HEK293 (cell line): ENCODE measurements at regions not wholly inside any gene's neighbourhood (a gene's known extent, or its start where the extent isn't known, plus 50 kb on each side); places are given as distances from the start of the nearest gene placed in this dataset.

Experiments
- CTCF ChIA-PET: fragments of 350-600 bp; formaldehyde crosslinking; extraction: SDS; loops from one replicate; lab custom pipeline; 2021; ENCODE audit warnings: antibody characterized with exemption; lab: Yijun Ruan, JAX
- POLR2A ChIA-PET: fragments of 300-600 bp; formaldehyde crosslinking; extraction: SDS; loops from one replicate; lab custom pipeline; 2020; ENCODE audit warnings: antibody characterized with exemption, inconsistent platforms; lab: Yijun Ruan, JAX
- H3K27ac ChIP-seq: fragments of 200-500 bp; sonication (Bioruptor generic); 2 replicates; pipeline ENCODE4 v1.5.1; 2014; ENCODE audit warnings: low read depth, low read length, control low read depth, inconsistent platforms; ENCODE audit errors: extremely low read depth
- H3K36me3 ChIP-seq, 2 experiments: fragments of 200-500 bp in 1 of 2; sonication (Bioruptor generic) in 1 of 2; 1 replicate in 1 of 2; 2 replicates in 1 of 2; pipeline ENCODE4 v1.5.1; 2014 to 2017; ENCODE audit warnings: inconsistent platforms in 2 of 2, low read length in 2 of 2; ENCODE audit not compliant: control insufficient read depth in 2 of 2, insufficient read depth in 1 of 2
- H3K4me1 ChIP-seq: fragments of 200-500 bp; sonication (Bioruptor generic); 2 replicates; pipeline ENCODE4 v1.5.1; 2014; ENCODE audit warnings: mild to moderate bottlenecking, low read length, inconsistent platforms; ENCODE audit not compliant: control insufficient read depth, insufficient read depth
- H3K4me3 ChIP-seq: 2 replicates; pipeline ENCODE4 v1.5.1; 2011; ENCODE audit warnings: low read depth, mild to moderate bottlenecking, control low read depth, low read length, moderate library complexity
- H3K9me3 ChIP-seq: fragments of 200-500 bp; sonication (Bioruptor generic); 2 replicates; pipeline ENCODE4 v1.5.1; 2014; ENCODE audit warnings: low read depth, low read length, inconsistent platforms; ENCODE audit not compliant: control insufficient read depth, insufficient read depth
- BCL11A ChIP-seq: fragments of 450-650 bp; formaldehyde crosslinking; IDR thresholded peaks from 2 replicates; pipeline ENCODE4 v1.5.1; 2016; ENCODE audit warnings: low read depth, missing biosample characterization, missing genetic modification characterization
- FEZF1 ChIP-seq: fragments of 450-650 bp; formaldehyde crosslinking; IDR thresholded peaks from 2 replicates; pipeline ENCODE4 v1.5.1; 2016; ENCODE audit warnings: missing biosample characterization, missing genetic modification characterization
- GLIS2 ChIP-seq: fragments of 450-650 bp; formaldehyde crosslinking; IDR thresholded peaks from 2 replicates; pipeline ENCODE4 v1.5.1; 2016; ENCODE audit warnings: missing biosample characterization, missing genetic modification characterization
- KLF7 ChIP-seq: fragments of 450-650 bp; formaldehyde crosslinking; IDR thresholded peaks from 2 replicates; pipeline ENCODE4 v1.5.1; 2016; ENCODE audit warnings: missing biosample characterization, missing genetic modification characterization, borderline replicate concordance
- RBAK ChIP-seq: fragments of 450-650 bp; formaldehyde crosslinking; IDR thresholded peaks from 2 replicates; pipeline ENCODE4 v1.5.1; 2016; ENCODE audit warnings: missing biosample characterization, missing genetic modification characterization
- ZNF654 ChIP-seq: fragments of 450-650 bp; formaldehyde crosslinking; IDR thresholded peaks from 2 replicates; pipeline ENCODE4 v1.5.1; 2016; ENCODE audit warnings: low read depth, missing biosample characterization, missing genetic modification characterization
- ZNF670 ChIP-seq: fragments of 450-650 bp; formaldehyde crosslinking; IDR thresholded peaks from 2 replicates; pipeline ENCODE4 v1.5.1; 2016; ENCODE audit warnings: missing biosample characterization, missing genetic modification characterization, low read depth
- ZNF701 ChIP-seq: fragments of 450-650 bp; formaldehyde crosslinking; IDR thresholded peaks from 2 replicates; pipeline ENCODE4 v1.5.1; 2016; ENCODE audit warnings: missing biosample characterization, missing genetic modification characterization
- ZNF768 ChIP-seq: fragments of 450-650 bp; formaldehyde crosslinking; IDR thresholded peaks from 2 replicates; pipeline ENCODE4 v1.5.1; 2018; ENCODE audit warnings: missing biosample characterization, mild to moderate bottlenecking, missing genetic modification characterization
- ZNF791 ChIP-seq: fragments of 450-650 bp; formaldehyde crosslinking; IDR thresholded peaks from 2 replicates; pipeline ENCODE4 v1.5.1; 2016; ENCODE audit warnings: missing biosample characterization, missing genetic modification characterization
- ZSCAN23 ChIP-seq: fragments of 450-650 bp; formaldehyde crosslinking; IDR thresholded peaks from 2 replicates; pipeline ENCODE4 v1.5.1; 2016; ENCODE audit warnings: missing biosample characterization, missing genetic modification characterization
- TF ChIP-seq, protein P1 (sequence below): fragments of 450-650 bp; formaldehyde crosslinking; IDR thresholded peaks from 2 replicates; pipeline ENCODE4 v1.5.1; 2016; ENCODE audit warnings: missing biosample characterization, missing genetic modification characterization
- TF ChIP-seq, protein P2 (sequence below): fragments of 450-650 bp; formaldehyde crosslinking; IDR thresholded peaks from 2 replicates; pipeline ENCODE4 v1.5.1; 2016; ENCODE audit warnings: missing biosample characterization, missing genetic modification characterization
- TF ChIP-seq, protein P3 (sequence below): fragments of 450-650 bp; formaldehyde crosslinking; IDR thresholded peaks from 2 replicates; pipeline ENCODE4 v1.5.1; 2016; ENCODE audit warnings: missing biosample characterization, missing genetic modification characterization, borderline replicate concordance
- TF ChIP-seq, protein P4 (sequence below): fragments of 450-650 bp; formaldehyde crosslinking; conservative IDR thresholded peaks from 2 replicates; pipeline ENCODE4 v1.5.1; 2016; ENCODE audit warnings: low read depth, missing biosample characterization, missing genetic modification characterization
- TF ChIP-seq, protein P5 (sequence below): fragments of 450-650 bp; formaldehyde crosslinking; IDR thresholded peaks from 2 replicates; pipeline ENCODE4 v1.5.1; 2016; ENCODE audit warnings: missing biosample characterization, missing genetic modification characterization
- TF ChIP-seq, protein P6 (sequence below): fragments of 450-650 bp; formaldehyde crosslinking; IDR thresholded peaks from 2 replicates; pipeline ENCODE4 v1.5.1; 2016; ENCODE audit warnings: missing biosample characterization, missing genetic modification characterization

DNA sequence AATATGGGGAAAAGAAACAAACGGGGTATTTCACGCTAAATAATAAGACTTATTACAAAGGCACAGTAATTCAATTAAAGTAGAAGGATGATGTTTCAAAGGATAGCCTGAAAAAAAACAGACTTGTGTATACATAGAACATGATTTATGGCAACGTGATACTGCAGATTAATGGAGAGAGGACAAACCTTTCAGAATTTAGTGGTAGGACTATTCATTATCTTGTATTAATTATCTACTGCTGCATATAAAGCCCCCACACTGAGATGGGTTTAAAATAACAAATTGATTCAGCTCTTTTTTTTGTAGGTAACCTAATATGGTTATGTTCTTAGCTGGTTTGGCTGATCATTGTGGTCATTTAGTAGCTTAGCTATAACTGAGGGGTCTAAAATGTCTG lies 1269.0 kb downstream of the FSTL5 start (continued):
- TF ChIP-seq, protein P1, sequence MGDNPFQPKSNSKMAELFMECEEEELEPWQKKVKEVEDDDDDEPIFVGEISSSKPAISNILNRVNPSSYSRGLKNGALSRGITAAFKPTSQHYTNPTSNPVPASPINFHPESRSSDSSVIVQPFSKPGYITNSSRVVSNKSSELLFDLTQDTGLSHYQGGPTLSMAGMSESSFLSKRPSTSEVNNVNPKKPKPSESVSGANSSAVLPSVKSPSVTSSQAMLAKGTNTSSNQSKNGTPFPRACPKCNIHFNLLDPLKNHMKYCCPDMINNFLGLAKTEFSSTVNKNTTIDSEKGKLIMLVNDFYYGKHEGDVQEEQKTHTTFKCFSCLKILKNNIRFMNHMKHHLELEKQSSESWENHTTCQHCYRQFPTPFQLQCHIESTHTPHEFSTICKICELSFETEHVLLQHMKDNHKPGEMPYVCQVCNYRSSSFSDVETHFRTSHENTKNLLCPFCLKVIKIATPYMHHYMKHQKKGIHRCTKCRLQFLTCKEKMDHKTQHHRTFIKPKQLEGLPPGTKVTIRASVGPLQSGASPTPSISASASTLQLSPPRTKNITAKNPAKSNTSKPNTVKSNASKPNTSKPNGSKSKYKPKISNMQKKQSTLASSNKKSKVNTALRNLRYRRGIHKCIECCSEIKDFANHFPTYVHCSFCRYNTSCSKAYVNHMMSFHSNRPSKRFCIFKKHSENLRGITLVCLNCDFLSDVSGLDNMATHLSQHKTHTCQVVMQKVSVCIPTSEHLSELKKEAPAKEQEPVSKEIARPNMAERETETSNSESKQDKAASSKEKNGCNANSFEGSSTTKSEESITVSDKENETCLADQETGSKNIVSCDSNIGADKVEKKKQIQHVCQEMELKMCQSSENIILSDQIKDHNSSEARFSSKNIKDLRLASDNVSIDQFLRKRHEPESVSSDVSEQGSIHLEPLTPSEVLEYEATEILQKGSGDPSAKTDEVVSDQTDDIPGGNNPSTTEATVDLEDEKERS: no peak
- TF ChIP-seq, protein P2, sequence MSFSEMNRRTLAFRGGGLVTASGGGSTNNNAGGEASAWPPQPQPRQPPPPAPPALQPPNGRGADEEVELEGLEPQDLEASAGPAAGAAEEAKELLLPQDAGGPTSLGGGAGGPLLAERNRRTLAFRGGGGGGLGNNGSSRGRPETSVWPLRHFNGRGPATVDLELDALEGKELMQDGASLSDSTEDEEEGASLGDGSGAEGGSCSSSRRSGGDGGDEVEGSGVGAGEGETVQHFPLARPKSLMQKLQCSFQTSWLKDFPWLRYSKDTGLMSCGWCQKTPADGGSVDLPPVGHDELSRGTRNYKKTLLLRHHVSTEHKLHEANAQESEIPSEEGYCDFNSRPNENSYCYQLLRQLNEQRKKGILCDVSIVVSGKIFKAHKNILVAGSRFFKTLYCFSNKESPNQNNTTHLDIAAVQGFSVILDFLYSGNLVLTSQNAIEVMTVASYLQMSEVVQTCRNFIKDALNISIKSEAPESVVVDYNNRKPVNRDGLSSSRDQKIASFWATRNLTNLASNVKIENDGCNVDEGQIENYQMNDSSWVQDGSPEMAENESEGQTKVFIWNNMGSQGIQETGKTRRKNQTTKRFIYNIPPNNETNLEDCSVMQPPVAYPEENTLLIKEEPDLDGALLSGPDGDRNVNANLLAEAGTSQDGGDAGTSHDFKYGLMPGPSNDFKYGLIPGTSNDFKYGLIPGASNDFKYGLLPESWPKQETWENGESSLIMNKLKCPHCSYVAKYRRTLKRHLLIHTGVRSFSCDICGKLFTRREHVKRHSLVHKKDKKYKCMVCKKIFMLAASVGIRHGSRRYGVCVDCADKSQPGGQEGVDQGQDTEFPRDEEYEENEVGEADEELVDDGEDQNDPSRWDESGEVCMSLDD (tag by site-specific recombination): no peak
- TF ChIP-seq ZNF670 (no peak), ZNF791 (tag by site-specific recombination) (no peak), ZNF701 (no peak), RBAK (no peak)
- TF ChIP-seq, protein P3, sequence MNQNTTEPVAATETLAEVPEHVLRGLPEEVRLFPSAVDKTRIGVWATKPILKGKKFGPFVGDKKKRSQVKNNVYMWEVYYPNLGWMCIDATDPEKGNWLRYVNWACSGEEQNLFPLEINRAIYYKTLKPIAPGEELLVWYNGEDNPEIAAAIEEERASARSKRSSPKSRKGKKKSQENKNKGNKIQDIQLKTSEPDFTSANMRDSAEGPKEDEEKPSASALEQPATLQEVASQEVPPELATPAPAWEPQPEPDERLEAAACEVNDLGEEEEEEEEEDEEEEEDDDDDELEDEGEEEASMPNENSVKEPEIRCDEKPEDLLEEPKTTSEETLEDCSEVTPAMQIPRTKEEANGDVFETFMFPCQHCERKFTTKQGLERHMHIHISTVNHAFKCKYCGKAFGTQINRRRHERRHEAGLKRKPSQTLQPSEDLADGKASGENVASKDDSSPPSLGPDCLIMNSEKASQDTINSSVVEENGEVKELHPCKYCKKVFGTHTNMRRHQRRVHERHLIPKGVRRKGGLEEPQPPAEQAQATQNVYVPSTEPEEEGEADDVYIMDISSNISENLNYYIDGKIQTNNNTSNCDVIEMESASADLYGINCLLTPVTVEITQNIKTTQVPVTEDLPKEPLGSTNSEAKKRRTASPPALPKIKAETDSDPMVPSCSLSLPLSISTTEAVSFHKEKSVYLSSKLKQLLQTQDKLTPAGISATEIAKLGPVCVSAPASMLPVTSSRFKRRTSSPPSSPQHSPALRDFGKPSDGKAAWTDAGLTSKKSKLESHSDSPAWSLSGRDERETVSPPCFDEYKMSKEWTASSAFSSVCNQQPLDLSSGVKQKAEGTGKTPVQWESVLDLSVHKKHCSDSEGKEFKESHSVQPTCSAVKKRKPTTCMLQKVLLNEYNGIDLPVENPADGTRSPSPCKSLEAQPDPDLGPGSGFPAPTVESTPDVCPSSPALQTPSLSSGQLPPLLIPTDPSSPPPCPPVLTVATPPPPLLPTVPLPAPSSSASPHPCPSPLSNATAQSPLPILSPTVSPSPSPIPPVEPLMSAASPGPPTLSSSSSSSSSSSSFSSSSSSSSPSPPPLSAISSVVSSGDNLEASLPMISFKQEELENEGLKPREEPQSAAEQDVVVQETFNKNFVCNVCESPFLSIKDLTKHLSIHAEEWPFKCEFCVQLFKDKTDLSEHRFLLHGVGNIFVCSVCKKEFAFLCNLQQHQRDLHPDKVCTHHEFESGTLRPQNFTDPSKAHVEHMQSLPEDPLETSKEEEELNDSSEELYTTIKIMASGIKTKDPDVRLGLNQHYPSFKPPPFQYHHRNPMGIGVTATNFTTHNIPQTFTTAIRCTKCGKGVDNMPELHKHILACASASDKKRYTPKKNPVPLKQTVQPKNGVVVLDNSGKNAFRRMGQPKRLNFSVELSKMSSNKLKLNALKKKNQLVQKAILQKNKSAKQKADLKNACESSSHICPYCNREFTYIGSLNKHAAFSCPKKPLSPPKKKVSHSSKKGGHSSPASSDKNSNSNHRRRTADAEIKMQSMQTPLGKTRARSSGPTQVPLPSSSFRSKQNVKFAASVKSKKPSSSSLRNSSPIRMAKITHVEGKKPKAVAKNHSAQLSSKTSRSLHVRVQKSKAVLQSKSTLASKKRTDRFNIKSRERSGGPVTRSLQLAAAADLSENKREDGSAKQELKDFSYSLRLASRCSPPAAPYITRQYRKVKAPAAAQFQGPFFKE (tag by site-specific recombination): no peak
- TF ChIP-seq, protein P4, sequence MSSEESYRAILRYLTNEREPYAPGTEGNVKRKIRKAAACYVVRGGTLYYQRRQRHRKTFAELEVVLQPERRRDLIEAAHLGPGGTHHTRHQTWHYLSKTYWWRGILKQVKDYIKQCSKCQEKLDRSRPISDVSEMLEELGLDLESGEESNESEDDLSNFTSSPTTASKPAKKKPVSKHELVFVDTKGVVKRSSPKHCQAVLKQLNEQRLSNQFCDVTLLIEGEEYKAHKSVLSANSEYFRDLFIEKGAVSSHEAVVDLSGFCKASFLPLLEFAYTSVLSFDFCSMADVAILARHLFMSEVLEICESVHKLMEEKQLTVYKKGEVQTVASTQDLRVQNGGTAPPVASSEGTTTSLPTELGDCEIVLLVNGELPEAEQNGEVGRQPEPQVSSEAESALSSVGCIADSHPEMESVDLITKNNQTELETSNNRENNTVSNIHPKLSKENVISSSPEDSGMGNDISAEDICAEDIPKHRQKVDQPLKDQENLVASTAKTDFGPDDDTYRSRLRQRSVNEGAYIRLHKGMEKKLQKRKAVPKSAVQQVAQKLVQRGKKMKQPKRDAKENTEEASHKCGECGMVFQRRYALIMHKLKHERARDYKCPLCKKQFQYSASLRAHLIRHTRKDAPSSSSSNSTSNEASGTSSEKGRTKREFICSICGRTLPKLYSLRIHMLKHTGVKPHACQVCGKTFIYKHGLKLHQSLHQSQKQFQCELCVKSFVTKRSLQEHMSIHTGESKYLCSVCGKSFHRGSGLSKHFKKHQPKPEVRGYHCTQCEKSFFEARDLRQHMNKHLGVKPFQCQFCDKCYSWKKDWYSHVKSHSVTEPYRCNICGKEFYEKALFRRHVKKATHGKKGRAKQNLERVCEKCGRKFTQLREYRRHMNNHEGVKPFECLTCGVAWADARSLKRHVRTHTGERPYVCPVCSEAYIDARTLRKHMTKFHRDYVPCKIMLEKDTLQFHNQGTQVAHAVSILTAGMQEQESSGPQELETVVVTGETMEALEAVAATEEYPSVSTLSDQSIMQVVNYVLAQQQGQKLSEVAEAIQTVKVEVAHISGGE: no peak

DNA sequence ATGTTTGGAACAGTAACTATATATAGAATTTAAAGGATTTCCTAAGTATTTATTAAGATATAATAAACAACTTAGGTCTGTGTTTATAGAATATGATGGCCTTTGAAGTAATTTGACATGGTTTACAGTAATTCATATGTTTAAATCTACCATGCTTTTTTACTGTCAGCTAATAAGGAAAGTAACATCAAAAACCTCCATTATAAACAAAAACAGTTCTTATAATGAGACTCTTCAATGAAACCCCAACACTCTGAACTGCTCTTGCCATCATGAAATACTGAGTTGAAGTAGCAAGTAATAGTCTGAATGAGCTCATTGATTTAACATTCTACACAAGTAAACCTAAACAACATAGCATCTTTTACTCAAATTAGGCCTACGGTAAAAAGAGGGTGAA lies 1236.5 kb downstream of the FSTL5 start:
- no peak overlapping the region for H3K4me3 ChIP-seq
- H3K4me1 ChIP-seq: no peaks in the 10 kb centered on the region
- no peaks in the 10 kb centered on the region for H3K36me3 ChIP-seq
- no peak overlapping the region for H3K27ac ChIP-seq
- CTCF ChIA-PET: no interaction called here
- POLR2A ChIA-PET: no interaction called here
- H3K9me3 ChIP-seq: no peaks in the 10 kb centered on the region
- TF ChIP-seq, protein P5, sequence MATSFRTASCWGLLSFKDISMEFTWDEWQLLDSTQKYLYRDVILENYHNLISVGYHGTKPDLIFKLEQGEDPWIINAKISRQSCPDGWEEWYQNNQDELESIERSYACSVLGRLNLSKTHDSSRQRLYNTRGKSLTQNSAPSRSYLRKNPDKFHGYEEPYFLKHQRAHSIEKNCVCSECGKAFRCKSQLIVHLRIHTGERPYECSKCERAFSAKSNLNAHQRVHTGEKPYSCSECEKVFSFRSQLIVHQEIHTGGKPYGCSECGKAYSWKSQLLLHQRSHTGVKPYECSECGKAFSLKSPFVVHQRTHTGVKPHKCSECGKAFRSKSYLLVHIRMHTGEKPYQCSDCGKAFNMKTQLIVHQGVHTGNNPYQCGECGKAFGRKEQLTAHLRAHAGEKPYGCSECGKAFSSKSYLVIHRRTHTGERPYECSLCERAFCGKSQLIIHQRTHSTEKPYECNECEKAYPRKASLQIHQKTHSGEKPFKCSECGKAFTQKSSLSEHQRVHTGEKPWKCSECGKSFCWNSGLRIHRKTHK (tag by site-specific recombination): no peak
- TF ChIP-seq, protein P6, sequence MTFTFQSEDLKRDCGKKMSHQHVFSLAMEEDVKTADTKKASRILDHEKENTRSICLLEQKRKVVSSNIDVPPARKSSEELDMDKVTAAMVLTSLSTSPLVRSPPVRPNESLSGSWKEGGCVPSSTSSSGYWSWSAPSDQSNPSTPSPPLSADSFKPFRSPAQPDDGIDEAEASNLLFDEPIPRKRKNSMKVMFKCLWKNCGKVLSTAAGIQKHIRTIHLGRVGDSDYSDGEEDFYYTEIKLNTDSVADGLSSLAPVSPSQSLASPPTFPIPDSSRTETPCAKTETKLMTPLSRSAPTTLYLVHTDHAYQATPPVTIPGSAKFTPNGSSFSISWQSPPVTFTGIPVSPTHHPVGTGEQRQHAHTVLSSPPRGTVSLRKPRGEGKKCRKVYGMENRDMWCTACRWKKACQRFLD (tag by site-specific recombination): no peak
- TF ChIP-seq ZNF768 (tag by site-specific recombination) (no peak), ZSCAN23 (no peak), ZNF654 (tag by site-specific recombination) (no peak), KLF7 (tag by site-specific recombination) (no peak), BCL11A (tag by site-specific recombination) (no peak), FEZF1 (tag by site-specific recombination) (no peak), GLIS2 (tag by site-specific recombination) (no peak)
